NCI-H2081 (cell line): ENCODE measurements at regions not wholly inside any gene's neighbourhood (a gene's known extent, or its start where the extent isn't known, plus 50 kb on each side); places are given as distances from the start of the nearest gene placed in this dataset.
A peak's percentile ranks its signal among the peaks of the same experiment; 100 is the strongest.
"Not testable (repeated sequence)": the region's sequence is repeated elsewhere in the genome, so short reads cannot be mapped to it uniquely, and the experiment has no call there.

Source experiments
- DNase-seq, 2 experiments: peaks; one replicate each; lab custom pipeline; 2025; lab: John Stamatoyannopoulos, UW

- DNase-seq: no peak
These were observed 579.2 kb downstream of the EPM2A start for GRCh38 chr6:145155873-145156782.

- not testable (repeated sequence) for DNase-seq
These were observed 576.7 kb downstream of the EPM2A start for GRCh38 chr6:145158636-145159035.

- no peak for DNase-seq
These were observed 575.4 kb downstream of the EPM2A start for GRCh38 chr6:145159921-145160320.

GRCh38 chr6:145161501-145161900, 573.8 kb downstream of the EPM2A start:
- DNase-seq: no peak

- no peak for DNase-seq
These were observed 565.5 kb downstream of the EPM2A start for GRCh38 chr6:145169726-145170224.

GRCh38 chr6:145175470-145175869, 559.9 kb downstream of the EPM2A start:
- no peak for DNase-seq

- DNase-seq: no peak
These were observed 556.9 kb downstream of the EPM2A start for GRCh38 chr6:145178391-145178790.

GRCh38 chr6:145187491-145188206, 547.7 kb downstream of the EPM2A start:
- DNase-seq: no peak

GRCh38 chr6:145189836-145190235, 545.5 kb downstream of the EPM2A start:
- DNase-seq: no peak

- DNase-seq: no peak
These were observed 540.9 kb downstream of the EPM2A start for GRCh38 chr6:145194389-145194788.

GRCh38 chr6:145199961-145200360, 535.4 kb downstream of the EPM2A start:
- peak in 1 of 2 experiments; percentile 10 for DNase-seq

- DNase-seq: no peak
These were observed 531.0 kb downstream of the EPM2A start for GRCh38 chr6:145204301-145204700.

- no peak for DNase-seq
These were observed 528.9 kb downstream of the EPM2A start for GRCh38 chr6:145206247-145206907.

GRCh38 chr6:145208474-145208873, 526.8 kb downstream of the EPM2A start:
- DNase-seq: no peak

GRCh38 chr6:145209272-145209671, 526.0 kb downstream of the EPM2A start:
- DNase-seq: no peak

GRCh38 chr6:145212813-145213212, 522.5 kb downstream of the EPM2A start:
- DNase-seq: no peak

GRCh38 chr6:145213614-145214013, 521.7 kb downstream of the EPM2A start:
- no peak for DNase-seq

- DNase-seq: peak; percentile 10 to 33
These were observed 520.8 kb downstream of the EPM2A start for GRCh38 chr6:145214570-145214969.

- DNase-seq: no peak
These were observed 510.9 kb downstream of the EPM2A start for GRCh38 chr6:145224450-145224849.

- no peak for DNase-seq
These were observed 509.8 kb downstream of the EPM2A start for GRCh38 chr6:145225500-145225899.

- DNase-seq: no peak
These were observed 507.7 kb downstream of the EPM2A start for GRCh38 chr6:145227593-145227992.

GRCh38 chr6:145228962-145229582, 506.2 kb downstream of the EPM2A start:
- no peak for DNase-seq
